Vagina (tissue), 2 donors: ENCODE measurements at regions not wholly inside any gene's neighbourhood (a gene's known extent, or its start where the extent isn't known, plus 50 kb on each side); places are given as distances from the start of the nearest gene placed in this dataset.

ENCODE experiments used
- CTCF ChIP-seq, 3 experiments: fragments of 450-650 bp in 2 of 3; fragments of 200-600 bp in 1 of 3; sonication (generic) in 1 of 3; IDR thresholded peaks; one replicate each; pipeline ENCODE4 v1.5.1; 2017 to 2019; ENCODE audit warnings: antibody characterized with exemption in 3 of 3, mild to moderate bottlenecking in 2 of 3, moderate library complexity in 2 of 3
- POLR2A ChIP-seq, 2 donors: fragments of 450-650 bp; IDR thresholded peaks; one replicate each; pipeline ENCODE4 v1.6.1; 2017; ENCODE audit warnings: antibody characterized with exemption in 2 of 2, mild to moderate bottlenecking in 2 of 2, moderate library complexity in 2 of 2
- POLR2AphosphoS5 ChIP-seq, 2 donors: sonication (generic); formaldehyde crosslinking; IDR thresholded peaks; one replicate each; pipeline ENCODE4 v1.9.0; 2017; ENCODE audit warnings: antibody characterized with exemption in 2 of 2, mild to moderate bottlenecking in 2 of 2, low read depth in 1 of 2; ENCODE audit not compliant: insufficient read depth in 1 of 2

DNA sequence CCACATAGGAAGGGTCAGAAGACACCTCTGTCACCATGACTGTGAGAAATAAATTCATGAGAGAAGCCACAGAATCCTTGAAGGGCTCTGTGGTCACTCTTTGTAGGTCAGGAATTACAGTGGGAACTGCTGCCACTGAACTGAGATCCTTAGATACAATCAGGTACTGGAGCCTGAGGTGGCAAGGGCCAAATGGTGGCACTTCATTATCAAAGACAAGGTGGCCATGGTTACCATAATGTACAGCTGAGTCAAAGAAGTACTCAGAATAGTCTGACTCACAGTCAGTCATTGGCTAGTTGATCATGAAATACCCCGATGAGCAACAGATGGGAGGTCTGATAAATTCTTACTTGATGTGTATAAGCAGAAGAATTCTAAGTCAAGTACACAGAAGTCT is 131.9 kb downstream of the RTL3 start:
- TF ChIP-seq POLR2AphosphoS5 (IDR thresholded peaks at IDR 0.05; ENCODE audit: insufficient read depth in 1 of 2, low read depth in 1 of 2) (no peak), CTCF (IDR thresholded peaks at IDR 0.05) (no peak), POLR2A (IDR thresholded peaks at IDR 0.05) (no peak)
